Globus pallidus (tissue), 1 donor: ENCODE measurements at regions not wholly inside any gene's neighbourhood (a gene's known extent, or its start where the extent isn't known, plus 50 kb on each side); places are given as distances from the start of the nearest gene placed in this dataset.

Experiments
- DNase-seq: peaks from one replicate; pipeline ENCODE4 v3.0.0-alpha.2; 2015; ENCODE audit warnings: low spot score

DNA sequence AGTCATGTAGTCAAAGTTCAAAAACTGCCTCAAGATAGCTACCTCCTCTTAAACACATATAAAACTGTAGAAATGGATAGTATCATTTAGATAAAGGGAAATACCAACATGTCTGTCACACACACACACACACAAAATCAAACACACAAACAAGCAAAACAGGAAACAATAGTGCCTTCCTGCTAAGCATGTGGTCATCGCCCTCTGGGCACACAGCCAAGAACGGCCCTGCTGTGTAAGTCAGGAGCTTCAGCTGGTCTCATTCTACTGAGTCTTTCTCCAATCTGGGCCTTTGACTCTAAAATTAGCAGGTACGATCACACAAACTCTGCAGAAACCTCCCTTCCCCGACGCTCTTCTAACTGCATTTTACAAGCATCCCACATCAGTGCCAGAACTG lies 272.2 kb upstream of the CHRNA7 start:
- peak; percentile 92 for DNase-seq

DNA sequence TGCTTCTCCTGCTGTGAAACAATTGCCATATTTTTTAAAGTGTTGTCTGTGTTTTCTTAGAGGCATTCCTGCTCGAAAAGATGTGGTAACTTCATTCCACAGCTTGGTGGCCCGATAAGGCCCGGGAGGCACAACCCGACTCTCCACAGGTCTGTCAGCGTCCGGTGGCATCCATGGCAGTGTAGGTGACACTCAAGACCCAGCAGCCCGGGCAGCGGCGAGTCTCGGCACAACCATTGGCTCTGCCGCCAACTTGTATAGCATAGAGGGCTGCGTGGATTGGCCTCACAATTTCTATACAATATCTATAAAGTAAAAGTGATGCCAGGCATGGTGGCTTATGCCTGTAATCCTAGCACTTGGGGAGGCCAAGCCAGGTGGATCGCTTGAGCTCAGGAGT lies 262.3 kb upstream of the CHRNA7 start:
- DNase-seq: no peak

DNA sequence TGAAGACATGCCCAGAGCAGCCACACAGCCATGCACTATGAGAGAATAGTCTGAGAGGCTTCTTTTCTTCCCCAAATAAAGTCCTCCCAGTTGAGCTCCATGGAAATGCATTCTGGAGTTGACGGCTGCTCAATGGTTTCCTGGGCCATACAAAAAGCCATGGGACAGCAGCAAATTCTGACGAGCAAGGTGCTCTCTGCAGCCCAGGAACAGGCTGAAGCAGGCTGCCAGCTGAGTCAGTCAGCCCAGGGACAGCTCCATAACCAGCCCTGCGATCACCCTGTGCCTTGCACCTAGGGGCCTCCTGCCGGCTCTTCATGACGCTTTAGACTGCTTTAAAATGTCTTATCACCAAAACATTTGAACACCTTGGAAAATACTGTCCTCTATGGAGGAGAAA lies 256.3 kb upstream of the CHRNA7 start:
- no peak for DNase-seq

DNA sequence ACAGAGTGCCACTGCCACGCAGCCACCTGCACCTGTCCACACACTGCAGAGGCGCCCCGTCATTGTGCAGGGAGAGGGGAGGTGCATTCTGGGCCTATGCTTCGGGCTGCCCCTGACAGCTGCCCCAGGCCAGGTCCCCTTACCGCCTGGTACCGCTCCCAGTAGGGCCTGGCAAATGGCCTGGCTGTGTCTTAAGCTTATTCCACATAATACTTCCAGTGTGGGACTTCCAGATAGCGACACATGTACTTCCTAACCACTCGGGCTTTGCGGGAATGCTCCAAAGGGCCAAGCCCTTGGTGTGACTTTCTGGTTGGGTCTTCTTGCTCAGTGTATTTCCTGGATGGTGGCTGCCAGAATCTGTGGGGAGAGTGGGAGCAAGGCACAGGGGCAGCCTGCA lies 254.3 kb upstream of the CHRNA7 start:
- peak; percentile 55 for DNase-seq

DNA sequence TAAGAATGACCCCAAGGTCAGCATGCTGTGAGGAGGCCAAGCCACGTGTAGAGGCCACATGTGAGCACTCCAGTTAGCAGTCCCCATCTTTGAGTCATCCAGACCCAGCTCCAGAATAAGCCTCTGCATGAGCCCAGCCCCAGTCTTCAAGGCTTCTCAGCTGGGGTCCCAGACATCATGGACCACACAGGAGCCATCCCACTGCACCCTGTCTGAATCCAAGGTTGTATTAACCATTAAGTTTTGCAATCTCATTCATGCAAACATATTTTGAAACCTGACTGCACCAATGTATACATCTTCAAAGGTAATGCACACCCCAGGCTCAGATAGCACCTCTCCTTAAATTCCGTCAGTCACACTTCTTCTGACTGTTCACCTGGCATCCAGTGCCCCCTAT lies 249.1 kb upstream of the CHRNA7 start:
- DNase-seq: no peak

DNA sequence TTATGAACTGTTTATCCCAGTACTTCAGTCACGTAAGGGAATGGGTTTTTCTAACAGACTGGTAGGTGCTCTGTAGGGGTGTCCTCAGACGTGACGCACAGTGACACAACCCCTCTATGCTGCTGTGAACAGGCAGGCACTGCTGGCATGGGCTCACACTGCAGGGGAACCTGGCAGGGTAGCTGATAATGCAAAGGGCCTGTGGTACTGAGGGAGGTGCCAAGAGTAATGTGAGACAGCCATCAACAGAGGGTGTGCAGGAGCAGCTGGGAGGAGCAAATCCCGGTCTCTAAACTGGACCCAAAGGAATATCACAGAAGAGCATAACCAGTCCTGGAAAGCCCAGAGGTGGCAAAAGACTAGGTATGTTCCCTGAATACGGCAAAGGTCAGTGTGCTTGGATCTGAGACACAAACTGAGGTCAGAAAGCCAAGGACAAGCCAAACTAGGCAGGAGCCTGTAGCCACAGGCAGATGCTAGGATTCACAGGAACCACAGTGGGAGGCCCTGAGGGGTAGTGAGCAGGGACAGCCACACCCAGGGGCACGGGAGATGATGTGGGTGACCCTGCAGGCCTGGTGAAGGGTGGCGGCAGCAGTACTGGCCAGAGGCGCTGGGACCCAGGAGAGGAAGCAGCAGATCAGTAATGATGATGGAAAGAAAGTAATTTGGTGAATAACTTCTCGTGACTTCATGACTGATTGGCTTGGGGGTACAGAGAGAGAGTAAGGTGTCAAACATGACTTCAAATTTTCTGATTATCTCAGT lies 248.1 kb upstream of the CHRNA7 start:
- DNase-seq: no peak

DNA sequence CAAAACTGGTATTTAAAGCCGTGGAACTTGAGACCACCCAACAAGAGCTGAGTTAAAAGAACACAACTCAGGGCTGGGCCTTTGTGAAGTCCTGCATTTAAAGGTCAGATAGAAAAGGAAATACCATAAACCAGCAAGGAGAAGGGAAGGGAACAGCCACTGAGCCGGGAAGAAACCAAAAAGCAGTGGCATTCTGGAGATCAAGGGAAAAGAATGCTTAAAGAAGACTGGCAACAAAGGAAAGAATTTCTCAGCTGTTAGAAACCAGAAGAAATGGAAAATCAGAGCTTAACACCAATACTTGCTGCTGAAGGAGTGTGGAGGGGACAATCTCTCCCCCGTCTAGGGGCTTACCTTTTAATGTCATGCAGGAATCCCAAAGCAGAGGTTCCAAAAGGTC lies 247.4 kb upstream of the CHRNA7 start:
- no peak for DNase-seq

DNA sequence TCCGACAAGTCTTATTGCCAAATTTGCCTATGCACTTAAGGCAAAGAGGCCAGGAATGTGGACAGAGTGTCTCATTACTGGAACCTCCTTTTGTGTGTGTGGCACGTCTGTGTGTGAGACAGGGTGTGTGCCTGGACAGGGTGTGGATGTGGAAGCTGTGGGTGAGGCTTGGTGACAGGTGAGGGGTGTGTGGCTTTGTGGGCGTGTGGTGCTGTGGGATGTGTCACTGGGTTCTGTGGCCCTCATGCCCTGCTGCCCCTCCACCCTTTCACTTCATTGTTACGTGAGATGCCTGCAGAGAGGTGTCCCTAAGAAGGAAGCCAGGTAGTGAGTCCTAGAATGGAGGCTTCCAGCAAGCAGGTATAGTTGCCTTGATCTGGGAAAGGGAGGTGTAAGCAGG lies 244.0 kb upstream of the CHRNA7 start:
- no peak for DNase-seq

DNA sequence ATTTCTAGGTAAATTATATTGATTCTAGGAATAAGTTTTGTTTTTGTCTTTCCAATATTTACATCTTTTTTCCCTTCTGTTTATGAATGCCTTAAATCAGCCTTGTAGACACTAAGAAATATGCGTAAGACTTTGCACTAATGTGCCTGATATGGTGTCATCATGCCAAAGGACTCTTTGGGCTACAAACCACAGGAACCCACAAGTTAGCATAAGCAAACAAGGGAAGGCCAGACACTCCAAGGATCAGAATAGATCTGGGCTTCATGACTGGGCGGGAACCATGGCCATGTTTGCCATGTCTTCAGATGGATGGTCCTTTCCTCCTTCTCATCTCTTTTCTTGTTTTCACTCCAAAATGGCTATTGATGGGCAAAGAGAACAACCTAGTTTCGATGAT lies 242.2 kb upstream of the CHRNA7 start:
- no peak for DNase-seq

DNA sequence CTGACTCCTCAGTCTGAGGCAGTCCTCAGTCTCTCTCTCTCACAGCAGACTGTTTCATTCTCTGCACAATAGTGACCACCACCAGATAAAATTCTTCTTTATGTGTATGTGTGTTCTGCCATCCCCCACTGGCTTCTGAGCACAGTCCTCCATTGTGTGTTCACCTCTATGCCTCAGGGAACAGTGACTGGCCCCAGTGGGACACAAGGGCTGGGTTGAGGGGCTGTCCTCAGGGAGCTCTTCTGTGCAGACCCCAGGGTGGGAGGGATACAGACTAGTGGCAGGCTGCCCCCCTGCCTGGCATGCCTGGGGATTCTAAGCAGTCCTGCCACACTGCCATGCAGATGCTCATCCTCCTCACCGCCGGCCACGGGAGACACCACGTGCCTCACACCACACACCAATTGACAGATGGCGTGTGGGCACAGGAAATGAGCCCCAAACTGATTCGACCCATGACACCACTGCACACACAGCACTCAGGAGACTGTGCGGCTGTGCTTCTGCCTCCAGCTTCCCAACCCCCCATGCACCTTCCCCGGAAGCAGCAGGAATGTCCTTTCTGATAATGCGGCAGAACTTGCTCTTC lies 237.6 kb upstream of the CHRNA7 start:
- no peak for DNase-seq

DNA sequence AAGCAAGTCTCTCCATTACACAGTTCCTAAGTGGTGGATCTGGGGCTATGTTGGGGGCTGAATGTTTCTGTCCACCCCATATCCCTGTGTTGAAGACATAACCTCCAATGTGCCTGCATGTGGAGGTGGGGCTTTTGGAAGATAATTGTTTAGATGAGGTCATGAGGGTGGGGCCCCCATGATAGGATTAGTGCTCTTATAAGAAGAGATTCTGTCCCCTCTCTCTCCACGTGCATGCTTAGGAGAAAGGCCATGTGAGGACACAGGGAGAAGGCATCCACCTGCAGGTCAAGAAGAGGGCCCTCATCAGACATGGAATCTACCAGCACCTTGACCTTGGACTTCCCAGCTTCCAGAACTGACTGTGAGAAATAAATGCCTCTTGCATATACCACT lies 231.0 kb upstream of the CHRNA7 start:
- no peak for DNase-seq

DNA sequence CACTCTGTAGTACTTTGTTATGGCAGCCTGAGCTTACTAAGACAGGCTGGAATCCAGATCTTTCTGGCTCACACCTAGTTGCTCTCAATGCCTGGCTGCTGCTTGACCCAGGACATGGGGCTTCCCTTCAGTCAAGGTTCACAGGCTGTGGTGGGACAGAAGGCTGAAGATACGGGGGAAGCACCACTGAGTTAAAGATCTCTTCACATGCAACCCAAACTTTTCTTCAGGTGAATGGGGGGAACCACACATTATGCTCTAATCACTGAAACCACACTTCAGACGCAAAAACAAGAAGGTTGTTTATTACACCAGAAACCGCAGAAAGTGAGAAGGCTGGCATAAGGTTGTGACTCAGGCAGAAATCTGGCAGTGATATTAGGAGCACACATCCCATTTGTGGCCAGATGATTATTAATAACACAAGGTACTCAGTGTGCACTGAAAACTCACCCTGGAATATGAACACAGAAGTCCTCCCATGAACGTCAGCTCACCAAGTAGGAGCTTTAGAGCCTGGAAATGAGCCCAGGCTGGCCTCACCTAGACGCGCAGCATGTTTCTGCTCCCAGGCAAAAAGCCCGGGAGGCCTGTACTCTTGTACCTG lies 230.5 kb upstream of the CHRNA7 start:
- DNase-seq: no peak

DNA sequence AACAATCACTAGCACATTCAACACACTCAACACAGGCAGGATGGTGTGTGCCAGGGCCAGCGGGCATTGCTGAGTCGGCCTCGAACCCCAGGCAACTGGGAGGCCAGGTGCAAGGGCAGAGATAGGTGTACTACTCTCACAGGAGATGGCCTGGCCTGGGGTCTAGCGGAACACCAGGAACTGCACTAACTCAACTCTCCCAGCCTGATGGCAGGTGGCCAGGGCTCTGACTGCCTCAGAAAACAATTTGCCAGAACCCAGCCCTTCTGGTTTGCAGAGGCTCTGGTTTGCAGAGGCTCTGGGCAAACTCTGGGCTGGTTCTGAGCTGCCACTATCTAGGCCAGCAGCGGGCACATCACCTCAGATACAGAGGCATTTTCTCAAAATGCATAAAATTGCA lies 229.2 kb upstream of the CHRNA7 start:
- peak; percentile 70 for DNase-seq

DNA sequence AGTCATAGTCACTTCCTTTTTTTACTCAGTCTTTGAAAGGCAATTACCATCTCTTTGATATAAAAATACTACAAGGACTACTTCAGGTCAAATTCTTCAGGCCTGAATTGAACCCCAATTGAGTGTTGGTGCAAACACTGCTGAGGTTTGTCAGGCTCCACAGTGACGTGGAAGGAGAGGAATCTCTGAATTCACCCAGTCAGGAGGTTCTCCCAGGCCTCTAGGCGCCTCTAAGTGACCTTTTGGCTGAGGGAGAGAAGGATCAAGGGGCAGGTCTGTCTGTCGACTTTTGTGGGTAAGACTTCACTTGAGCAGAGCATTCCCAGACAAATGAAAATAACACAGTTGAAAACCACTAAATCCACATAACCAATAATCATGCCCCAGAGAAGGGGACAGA lies 227.6 kb upstream of the CHRNA7 start:
- no peak for DNase-seq

DNA sequence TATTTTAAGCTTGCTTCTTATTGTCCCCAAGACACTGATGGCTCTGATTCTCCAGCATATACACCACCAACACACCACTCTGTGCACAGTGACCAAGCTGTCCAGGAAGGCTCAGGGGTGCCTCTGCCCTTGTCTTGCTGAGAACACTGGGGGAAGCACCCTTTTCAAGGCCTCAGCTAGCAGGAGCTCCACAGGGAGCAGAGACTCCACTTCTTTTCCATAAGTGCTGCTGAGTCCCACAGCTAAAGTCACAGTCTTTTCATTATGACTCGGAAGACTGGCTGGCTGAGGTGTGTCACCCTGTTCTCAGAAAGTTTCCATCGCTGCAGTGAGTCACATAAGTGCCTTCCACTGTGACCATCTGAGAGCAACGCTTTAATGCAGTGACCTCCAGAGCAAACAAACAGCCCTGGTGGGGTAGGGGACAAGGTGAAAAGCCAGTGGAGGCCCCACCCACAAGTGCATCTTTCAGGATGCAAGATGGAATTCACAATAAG lies 226.9 kb upstream of the CHRNA7 start:
- DNase-seq: no peak

DNA sequence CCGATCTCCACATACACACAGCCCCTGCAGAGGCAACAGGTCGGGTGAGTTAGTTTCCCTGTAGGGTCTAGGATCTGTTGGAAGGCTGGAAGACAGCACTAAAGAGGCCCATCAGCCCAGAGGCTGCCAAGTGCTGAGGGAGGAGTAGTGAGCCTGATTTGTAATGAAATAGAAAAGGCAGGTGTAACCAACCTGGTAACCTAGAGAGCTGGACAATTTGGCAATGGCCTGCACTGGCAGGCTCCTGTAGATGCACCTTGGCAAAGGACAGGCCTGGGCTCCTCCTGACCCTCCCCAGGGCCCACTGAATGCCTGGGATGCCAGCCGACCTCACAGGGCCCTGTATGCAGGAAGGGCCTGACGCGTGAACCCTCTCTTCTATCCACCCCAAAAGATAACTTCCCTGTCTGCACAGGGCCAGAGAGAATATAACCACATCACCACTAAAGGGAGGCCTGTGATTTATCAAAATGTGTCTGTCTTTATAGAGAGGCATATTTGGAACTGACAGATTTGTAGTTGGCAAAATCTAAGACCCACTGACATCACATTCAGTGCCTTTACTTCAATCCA lies 225.1 kb upstream of the CHRNA7 start:
- no peak for DNase-seq

DNA sequence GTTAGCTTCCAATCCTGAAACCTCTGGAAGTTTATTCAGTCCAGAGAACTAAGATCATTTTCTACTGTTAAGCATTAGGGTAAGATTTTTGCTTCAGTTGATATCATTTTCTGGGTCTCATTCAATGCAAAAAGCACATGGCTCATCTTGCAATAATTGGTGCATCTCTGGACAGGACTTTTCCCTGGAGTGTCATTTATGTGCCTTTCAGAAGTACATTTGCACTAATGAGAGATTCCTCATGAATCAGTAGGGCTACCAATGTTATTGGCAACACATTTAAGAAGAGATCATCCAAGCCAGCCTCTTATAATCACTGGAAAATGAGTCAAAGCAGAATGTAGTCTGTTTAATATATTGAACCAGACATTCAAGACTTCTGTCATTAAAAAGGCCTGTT lies 224.2 kb upstream of the CHRNA7 start:
- no peak for DNase-seq

DNA sequence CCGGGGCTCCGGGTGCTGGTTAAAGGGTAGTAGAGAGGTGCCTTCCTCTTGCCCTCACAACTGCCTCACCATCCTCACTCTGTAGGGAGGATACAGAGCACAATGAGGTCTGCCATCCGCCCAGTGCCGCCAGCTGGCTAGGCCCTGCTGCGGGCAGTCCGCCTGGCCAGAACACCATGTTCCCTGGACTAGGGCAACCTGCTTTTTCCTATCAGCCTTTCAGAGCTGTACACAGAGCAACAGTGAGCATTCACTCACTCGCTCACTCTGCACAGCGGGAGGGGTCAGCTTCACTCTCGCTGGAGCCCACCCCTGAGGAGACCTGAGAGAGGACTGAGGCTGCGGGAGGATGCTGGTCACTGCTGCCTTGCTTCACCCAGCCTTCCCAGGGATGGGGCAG lies 218.7 kb upstream of the CHRNA7 start:
- DNase-seq: peak; percentile 82

DNA sequence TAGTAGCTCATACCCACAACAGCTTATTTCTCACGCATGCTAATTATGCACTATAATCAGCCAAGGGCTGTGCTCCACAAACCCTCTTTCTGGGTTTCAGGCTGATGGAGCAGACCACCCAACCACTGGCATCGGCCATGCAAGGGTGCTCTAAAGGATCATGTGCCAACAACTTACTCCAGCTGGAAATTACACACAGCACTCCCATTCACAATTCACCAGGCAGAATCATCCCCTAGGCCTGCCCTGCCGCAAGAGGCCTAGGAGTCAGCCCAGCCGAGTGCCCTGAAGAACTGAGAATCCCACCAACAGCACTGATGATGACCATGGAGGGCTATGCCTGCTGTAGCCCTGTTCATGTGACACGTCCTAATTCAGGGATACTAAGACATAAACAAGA lies 216.2 kb upstream of the CHRNA7 start:
- DNase-seq: peak; percentile 79

DNA sequence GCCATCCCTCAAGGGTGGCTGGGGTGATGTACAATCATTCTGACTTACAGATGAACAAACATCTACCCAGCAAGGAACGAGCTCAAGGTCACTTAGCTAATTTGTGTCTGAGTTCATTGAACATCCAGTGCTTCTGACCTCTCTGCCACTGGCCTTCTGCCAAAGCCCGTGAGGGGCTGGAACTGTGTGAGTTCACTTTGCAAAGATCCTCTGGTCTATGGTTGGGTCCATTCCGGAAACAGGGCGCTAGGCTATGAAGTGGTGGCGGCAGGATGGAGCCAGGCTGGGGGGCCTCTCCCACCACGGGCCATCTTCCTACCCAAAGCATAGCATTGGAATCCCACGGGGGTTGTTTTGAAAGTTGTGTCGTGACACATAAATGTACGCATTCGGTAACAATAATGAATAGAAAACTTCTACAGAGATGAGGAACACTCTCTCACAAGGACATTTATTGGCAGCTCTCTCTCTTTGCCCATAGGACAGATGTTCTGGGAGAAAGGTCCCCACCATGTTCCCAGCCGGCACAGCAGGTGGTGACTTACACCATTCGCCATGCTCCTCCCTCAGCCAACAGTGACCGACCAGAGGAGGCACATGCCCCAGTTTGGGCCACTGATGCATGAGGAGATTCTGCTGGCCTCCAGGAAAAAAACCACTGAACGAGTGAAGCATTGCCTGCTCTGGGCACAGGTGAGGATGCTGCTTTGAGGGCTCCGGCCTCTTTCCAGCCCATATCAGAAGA lies 214.7 kb upstream of the CHRNA7 start:
- no peak for DNase-seq

DNA sequence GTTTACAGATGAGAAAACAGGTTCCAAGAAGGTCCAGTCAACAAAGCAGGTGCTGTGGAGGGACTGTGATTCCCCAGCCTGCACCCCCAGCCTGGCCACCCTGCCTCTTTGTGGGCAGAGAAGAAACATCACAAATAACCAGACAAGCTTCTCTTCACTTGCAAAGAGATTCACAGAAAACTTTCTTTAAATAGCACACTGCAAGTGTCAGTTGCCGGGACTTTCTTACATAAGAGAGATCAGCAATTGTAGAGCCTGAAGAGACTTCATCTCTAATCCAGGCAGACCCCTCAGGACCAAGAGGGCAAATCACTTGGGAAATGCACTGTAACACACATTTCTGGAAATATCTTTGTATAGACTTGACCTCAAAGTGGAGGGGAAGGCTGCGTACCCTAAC lies 207.9 kb upstream of the CHRNA7 start:
- no peak for DNase-seq

DNA sequence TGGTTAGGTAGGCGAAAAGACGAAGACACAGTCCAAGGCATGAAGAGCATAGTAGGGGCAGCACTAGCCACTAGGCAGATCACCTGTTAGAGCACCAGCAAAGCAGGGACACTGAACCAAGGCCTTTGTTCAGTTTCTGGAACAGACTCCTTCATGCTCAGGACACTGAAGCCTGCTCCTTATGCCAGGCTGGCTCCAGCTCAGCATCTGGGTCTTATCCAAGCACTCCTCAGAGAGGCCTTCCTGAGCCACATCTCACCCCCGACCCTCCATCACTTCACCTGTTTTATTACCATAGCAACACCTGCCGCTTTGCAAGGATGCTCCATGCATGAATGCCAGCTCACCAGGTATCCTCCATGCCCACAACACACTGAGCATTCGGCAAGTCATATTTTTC lies 206.3 kb upstream of the CHRNA7 start:
- no peak for DNase-seq
